ACHN (cell line): ENCODE measurements at regions not wholly inside any gene's neighbourhood (a gene's known extent, or its start where the extent isn't known, plus 50 kb on each side); places are given as distances from the start of the nearest gene placed in this dataset.

ENCODE experiments used
- DNase-seq: peaks from one replicate; pipeline ENCODE4 v3.0.0-alpha.2; 2015
- in situ Hi-C: cut with HindIII; loops from 2 replicates; pipeline ENCODE4 v1.10.0; 2017; ENCODE audit warnings: low sequenced_read_pairs, low pct_ligation_motif_present, low pct_unique_long_range_greater_than_20kb

- DNase-seq: no peak
- in situ Hi-C loops: no loop called here
Measured at GRCh38 chr5:175104677-175105076, 339.3 kb downstream of the DRD1 start.

- in situ Hi-C loops: no loop called here
- DNase-seq: no peak
Measured at GRCh38 chr5:175103746-175104145, 340.2 kb downstream of the DRD1 start.

- in situ Hi-C loops: no loop called here
- DNase-seq: no peak
Measured at GRCh38 chr5:175102717-175103116, 341.3 kb downstream of the DRD1 start.

- DNase-seq: no peak
- in situ Hi-C loops: no loop called here
Measured at GRCh38 chr5:175098301-175098700, 345.7 kb downstream of the DRD1 start.

- in situ Hi-C loops: no loop called here
- no peak for DNase-seq
Measured at GRCh38 chr5:175096469-175097165, 347.4 kb downstream of the DRD1 start.

- in situ Hi-C loops: no loop called here
Measured at GRCh38 chr5:175094461-175094860, 349.5 kb downstream of the DRD1 start.

GRCh38 chr5:175092691-175093090 lies 351.3 kb downstream of the DRD1 start:
- in situ Hi-C loops: no loop called here
- DNase-seq: no peak

More at GRCh38 chr5:175094461-175094860, 349.5 kb downstream of the DRD1 start:
- no peak for DNase-seq

- no peak for DNase-seq
- in situ Hi-C loops: no loop called here
Measured at GRCh38 chr5:175088963-175089362, 355.0 kb downstream of the DRD1 start.

- in situ Hi-C loops: no loop called here
- no peak for DNase-seq
Measured at GRCh38 chr5:175082866-175083590, 358.6 kb downstream of the MSX2 start.

- no peak for DNase-seq
- in situ Hi-C loops: no loop called here
Measured at GRCh38 chr5:175082346-175082745, 358.0 kb downstream of the MSX2 start.

GRCh38 chr5:175079707-175080106 lies 355.3 kb downstream of the MSX2 start:
- in situ Hi-C loops: no loop called here
- no peak for DNase-seq

- in situ Hi-C loops: no loop called here
- no peak for DNase-seq
Measured at GRCh38 chr5:175070283-175070682, 345.9 kb downstream of the MSX2 start.

- in situ Hi-C loops: no loop called here
- DNase-seq: no peak
Measured at GRCh38 chr5:175060257-175060656, 335.9 kb downstream of the MSX2 start.

GRCh38 chr5:175059687-175060211 lies 335.4 kb downstream of the MSX2 start:
- no peak for DNase-seq
- in situ Hi-C loops: no loop called here

GRCh38 chr5:175056831-175057230 lies 332.4 kb downstream of the MSX2 start:
- in situ Hi-C loops: no loop called here
- no peak for DNase-seq

GRCh38 chr5:175054243-175054642 lies 329.9 kb downstream of the MSX2 start:
- in situ Hi-C loops: no loop called here

GRCh38 chr5:175052351-175052750 lies 328.0 kb downstream of the MSX2 start:
- in situ Hi-C loops: no loop called here
- DNase-seq: no peak

More at GRCh38 chr5:175054243-175054642, 329.9 kb downstream of the MSX2 start:
- no peak for DNase-seq

GRCh38 chr5:175047048-175047447 lies 322.7 kb downstream of the MSX2 start:
- in situ Hi-C loops: no loop called here
- DNase-seq: no peak

- in situ Hi-C loops: no loop called here
- DNase-seq: no peak
Measured at GRCh38 chr5:175045820-175046219, 321.4 kb downstream of the MSX2 start.

- in situ Hi-C loops: no loop called here
- no peak for DNase-seq
Measured at GRCh38 chr5:175037820-175038219, 313.4 kb downstream of the MSX2 start.
